Stomach (tissue), 4 donors: ENCODE measurements at regions not wholly inside any gene's neighbourhood (a gene's known extent, or its start where the extent isn't known, plus 50 kb on each side); places are given as distances from the start of the nearest gene placed in this dataset.

Source experiments
- EP300 ChIP-seq: sonication (generic); formaldehyde crosslinking; IDR thresholded peaks from one replicate; pipeline ENCODE4 v1.6.1; 2017; ENCODE audit warnings: antibody characterized with exemption
- POLR2A ChIP-seq, 4 donors: fragments of 450-650 bp; IDR thresholded peaks; one replicate each; pipeline ENCODE4 v1.6.1; 2016; ENCODE audit warnings: antibody characterized with exemption in 4 of 4, control low read depth in 2 of 4, mild to moderate bottlenecking in 1 of 4, moderate library complexity in 1 of 4
- POLR2AphosphoS5 ChIP-seq, 3 donors: sonication (generic); formaldehyde crosslinking; IDR thresholded peaks; one replicate each; pipeline ENCODE4 v1.6.1; 2016; ENCODE audit warnings: antibody characterized with exemption in 3 of 3
- TF ChIP-seq, protein P1 (sequence below), 7 experiments: fragments of 450-650 bp in 4 of 7; fragments of 200-600 bp in 3 of 7; sonication (generic) in 3 of 7; IDR thresholded peaks; one replicate each; pipeline ENCODE4 v1.5.1; 2016 to 2019; ENCODE audit warnings: antibody characterized with exemption in 7 of 7, control low read depth in 2 of 7, mild to moderate bottlenecking in 1 of 7

- TF ChIP-seq, protein P1, sequence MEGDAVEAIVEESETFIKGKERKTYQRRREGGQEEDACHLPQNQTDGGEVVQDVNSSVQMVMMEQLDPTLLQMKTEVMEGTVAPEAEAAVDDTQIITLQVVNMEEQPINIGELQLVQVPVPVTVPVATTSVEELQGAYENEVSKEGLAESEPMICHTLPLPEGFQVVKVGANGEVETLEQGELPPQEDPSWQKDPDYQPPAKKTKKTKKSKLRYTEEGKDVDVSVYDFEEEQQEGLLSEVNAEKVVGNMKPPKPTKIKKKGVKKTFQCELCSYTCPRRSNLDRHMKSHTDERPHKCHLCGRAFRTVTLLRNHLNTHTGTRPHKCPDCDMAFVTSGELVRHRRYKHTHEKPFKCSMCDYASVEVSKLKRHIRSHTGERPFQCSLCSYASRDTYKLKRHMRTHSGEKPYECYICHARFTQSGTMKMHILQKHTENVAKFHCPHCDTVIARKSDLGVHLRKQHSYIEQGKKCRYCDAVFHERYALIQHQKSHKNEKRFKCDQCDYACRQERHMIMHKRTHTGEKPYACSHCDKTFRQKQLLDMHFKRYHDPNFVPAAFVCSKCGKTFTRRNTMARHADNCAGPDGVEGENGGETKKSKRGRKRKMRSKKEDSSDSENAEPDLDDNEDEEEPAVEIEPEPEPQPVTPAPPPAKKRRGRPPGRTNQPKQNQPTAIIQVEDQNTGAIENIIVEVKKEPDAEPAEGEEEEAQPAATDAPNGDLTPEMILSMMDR (IDR thresholded peaks at IDR 0.05), result no peak
- no peak for TF ChIP-seq POLR2A (IDR thresholded peaks at IDR 0.05)
- TF ChIP-seq POLR2AphosphoS5 (IDR thresholded peaks at IDR 0.05), result no peak
- TF ChIP-seq EP300, result no peak
Measured at GRCh38 chr12:19970116-19970515, 398.2 kb upstream of the PDE3A start.
